HG03521 (cell line): ENCODE measurements at regions not wholly inside any gene's neighbourhood (a gene's known extent, or its start where the extent isn't known, plus 50 kb on each side); places are given as distances from the start of the nearest gene placed in this dataset.
A peak's percentile ranks its signal among the peaks of the same experiment; 100 is the strongest.

Source experiments
- ATAC-seq: cut with Tn5 transposase; IDR thresholded peaks from one replicate; pipeline ENCODE4 v1.9.1; 2021; ENCODE audit warnings: mild to moderate bottlenecking, moderate library complexity; ENCODE audit not compliant: unreplicated experiment

DNA sequence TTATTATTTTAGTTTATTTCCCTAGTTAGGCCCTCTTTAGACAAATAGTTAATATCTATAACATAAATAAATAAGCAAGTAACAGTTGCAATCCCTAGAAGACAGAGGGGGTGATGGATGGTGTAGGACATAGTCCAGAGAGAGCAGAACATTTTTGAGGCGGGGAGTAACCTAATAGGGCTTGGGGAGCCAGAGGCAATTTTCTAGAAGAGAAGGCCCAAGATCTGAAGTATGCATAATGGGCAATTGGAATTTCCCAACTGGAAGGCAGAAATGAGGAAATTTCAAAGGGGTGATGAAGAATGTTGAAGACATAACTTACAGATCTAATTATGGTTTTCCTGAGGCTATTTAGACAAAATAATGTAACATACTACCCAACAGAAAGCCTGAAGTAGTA, 525.7 kb downstream of the TUSC7 start:
- no peak for ATAC-seq

DNA sequence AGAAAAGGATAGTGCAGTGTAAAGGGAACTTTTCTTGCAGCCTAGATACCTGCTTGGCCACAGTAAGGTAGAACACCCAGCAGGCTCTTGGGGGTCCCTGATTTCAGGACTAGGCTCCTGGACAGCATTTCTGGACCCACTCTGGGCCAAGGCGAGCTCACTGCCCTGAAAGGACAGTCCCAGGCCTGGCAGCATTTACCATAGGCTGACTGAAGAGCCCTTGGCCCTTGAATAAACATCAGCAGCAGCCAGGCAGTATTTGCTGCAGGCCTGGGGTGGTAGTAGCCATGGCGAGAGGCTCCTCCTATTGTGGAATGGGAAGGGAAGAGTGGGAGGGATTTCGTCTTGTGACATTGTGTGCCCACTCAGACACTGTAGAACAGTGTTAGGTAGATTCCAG, 529.2 kb downstream of the TUSC7 start:
- no peak for ATAC-seq

DNA sequence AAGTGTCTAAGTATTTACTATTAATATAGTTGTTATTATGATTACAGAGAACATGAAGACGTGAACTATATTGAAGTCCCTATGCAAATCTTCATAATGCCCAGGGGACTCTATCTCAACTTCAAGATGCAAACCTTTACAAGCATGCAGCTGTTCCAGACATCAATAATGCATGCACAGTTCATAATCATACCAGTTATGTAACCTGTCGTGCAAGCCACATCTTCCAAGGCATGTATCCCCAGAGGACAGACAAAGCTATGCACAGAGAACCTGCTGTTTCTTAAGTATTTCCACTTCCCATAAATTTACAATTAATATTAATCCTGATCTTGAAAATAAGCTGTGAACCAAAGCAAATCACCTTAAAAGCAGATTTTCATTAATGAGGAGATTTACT, 534.1 kb downstream of the TUSC7 start:
- ATAC-seq, result no peak

DNA sequence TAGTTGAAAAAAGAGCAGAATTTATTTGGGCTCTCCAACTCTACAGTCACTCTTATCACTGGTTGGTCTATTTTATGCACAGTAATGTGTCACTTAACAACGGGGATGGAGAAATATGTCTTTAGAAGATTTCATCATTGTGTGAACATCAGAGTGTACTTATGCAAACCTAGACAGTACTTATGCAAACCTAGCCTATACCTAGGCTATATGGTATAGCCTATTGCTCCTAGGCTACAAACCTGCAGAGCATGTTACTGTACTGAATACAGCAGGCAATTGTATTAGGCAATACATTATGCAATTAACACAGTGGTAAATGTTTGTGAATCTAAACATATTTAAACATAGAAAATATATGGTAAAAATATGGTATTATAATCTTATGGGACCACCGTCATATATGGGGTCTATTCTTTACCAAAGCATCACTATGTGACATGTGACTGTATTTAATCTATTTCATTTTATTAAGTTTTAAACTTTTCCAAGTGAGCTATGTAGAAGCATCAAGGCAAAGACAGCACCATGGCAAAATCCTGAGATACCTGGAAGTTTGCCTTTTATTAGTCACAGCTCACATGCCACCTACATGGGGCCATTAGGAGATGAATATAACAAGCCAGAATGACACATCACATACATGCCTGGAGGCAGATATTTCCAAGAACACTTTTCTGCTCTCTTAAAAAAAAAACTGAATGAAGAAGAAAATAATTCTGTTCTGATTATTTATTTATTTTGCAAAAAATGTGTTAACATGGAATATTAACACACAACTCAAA, 537.4 kb downstream of the TUSC7 start:
- ATAC-seq, result no peak

DNA sequence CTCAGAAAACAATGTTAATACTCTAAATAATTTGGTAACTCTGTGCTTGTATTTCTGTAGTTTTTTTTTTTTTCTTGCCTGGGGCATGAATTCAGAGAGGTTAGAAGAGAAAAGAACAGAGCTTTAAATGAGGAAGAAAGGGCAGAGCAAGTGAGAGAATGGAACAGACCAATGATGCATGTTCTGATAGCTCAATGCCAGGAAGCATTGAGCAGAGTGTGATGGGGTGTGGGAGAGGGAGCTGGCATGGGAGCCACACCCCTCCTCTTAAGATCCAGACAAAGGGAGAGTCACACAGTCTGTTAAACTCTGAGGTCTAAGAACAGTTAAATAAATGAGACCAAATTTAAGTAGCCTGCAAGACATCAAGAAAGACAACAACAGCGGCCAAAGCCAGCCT, 538.6 kb downstream of the TUSC7 start:
- ATAC-seq, result no peak

DNA sequence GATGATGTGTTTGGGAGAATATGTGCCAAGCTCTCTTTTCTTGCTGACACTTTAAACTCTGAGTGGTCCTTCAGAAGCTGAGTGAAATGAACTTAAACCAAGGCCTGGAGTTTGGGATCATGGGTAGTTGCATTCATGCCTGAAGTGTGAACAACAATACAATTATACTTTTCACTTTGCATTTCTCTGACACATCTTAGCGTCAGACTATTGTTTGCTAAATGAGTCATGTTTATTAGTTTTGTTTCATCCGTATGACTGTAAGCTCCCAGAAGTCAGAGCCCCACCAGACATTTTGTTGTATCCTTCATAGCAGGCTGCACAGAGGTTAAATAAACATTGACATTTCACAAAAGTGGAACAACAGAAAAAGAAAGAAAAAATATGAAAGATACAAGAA, 542.6 kb downstream of the TUSC7 start:
- ATAC-seq, result no peak

DNA sequence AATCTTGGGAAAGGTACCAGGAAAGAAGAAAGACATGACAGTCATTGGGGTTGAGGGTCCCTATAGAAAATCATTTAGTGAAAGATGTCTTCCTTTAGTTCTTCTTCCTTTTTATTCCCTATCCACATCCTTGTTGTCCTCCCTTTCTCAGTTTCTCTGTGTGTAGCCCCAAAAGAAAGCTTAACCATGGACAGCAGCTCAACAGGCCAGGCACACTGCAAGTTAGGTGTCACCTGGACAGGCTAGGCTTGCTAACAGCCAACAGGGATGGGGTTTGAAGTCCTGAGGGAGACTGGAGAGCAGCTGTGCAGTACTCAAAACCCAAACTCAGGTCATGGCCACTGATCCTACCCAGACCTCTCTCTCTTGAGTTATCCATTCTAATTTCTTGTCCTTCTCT, 543.1 kb downstream of the TUSC7 start:
- ATAC-seq, result no peak

DNA sequence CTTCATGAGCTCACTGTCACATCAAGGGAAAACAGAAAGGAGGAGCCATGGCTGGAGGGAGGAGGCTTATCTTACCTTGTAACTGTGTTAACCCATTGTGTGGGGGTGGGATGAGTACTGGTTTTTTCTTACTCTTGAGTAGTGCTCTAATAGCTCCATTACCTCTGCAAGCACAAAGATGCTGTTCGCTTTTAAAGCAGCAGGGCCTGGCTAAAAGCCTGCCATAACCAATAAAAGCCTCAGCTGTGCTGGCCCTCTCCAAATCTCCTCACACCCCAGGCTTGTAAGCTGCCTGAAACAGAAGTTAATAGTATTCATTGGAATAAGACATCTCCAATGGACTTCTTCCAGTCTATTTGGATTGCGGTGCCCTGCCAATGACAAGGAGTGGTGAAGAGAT, 544.1 kb downstream of the TUSC7 start:
- no peak for ATAC-seq

DNA sequence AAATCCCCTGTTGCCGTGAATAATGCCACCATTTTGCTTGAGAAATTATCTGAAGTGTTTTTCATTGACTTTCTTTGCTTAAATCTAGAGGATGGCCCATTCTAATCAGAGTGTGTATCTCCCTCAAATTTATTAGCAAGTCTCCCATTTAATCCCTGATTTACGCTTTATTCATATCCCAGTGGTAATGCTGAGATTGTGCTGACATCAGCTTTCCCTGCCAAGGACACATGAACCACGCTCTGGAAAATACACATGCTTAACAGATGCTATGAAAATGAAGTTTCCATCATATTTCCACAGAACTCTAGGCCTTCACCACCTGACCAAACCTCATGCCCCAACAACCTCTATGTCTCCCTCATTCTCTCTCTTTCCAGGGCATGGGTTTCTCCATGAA, 545.4 kb downstream of the TUSC7 start:
- ATAC-seq, result no peak

DNA sequence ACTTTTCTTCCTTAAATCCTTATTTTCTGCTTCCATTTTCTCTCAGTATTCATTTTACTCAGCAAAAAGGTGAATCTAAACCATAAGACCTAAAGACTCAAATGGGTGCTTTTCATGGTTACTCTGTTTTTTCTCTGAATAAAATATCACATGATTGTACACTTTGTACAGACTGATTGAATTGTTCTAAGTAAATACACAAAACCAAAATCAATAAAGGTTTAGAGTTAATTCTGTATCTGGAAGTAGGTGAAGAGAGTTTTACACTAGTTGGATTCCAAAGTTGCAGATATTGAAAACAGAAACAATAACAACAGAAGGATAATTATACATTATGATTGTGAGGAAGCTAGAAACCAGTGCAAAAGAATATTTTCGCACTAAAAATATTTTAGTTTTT, 546.2 kb downstream of the TUSC7 start:
- ATAC-seq, result no peak

DNA sequence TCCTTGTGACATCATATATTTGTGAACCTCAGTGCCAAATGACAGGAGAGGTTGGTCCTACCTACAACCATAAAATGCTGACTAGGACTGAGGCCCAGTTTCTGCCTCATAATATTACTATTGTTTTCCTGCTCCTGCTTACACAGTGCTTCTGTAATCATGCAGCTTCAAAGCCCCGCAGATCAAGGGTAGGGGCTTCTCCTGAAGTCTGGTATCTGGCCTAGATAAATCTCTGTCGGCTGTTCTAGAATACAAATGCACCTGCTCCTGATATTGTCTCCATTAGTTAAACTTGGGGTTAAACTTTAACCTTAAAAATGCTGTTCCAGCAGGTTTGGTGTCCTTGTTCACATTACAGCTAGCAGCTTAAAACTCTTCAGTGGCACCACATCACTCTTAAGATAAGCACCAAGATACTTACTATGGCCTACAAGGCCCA, 552.4 kb downstream of the TUSC7 start:
- no peak for ATAC-seq

DNA sequence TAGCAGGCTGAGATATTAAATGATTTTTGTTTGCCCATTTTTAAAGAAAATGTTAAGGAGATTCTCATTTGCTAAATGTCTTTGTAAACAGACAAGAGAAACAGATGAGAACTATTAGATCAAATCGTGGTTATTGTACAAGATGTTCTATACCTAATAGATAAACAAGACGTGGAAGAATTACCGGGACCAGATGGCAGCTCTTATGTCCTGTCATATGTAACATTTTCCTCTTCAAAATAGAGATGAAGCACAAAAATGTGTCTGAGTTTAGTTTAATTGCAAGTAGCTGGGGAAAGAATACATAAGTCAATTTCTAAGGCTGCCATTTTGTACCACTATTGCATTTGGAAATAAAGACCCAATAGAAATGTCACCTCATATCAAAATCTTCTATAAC, 553.7 kb downstream of the TUSC7 start:
- ATAC-seq, result no peak

DNA sequence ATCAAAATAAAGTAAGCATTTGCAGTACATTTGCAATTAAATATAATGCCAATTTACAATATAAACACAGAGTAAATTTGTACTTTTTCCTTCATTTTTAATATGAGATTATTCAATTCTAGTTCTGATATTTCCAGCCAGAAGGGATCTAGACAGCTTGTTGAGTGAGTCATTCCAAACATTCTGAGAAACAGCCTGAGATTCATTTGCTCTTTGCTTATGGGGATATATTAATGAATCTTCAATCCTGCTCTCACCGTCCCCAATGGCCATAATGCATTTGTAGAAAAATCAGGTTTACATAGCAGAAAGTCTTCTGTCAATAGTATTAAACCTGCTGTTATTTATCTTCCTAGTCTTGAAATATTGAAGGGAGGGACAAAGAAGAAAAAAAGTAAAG, 554.2 kb downstream of the TUSC7 start:
- no peak for ATAC-seq

DNA sequence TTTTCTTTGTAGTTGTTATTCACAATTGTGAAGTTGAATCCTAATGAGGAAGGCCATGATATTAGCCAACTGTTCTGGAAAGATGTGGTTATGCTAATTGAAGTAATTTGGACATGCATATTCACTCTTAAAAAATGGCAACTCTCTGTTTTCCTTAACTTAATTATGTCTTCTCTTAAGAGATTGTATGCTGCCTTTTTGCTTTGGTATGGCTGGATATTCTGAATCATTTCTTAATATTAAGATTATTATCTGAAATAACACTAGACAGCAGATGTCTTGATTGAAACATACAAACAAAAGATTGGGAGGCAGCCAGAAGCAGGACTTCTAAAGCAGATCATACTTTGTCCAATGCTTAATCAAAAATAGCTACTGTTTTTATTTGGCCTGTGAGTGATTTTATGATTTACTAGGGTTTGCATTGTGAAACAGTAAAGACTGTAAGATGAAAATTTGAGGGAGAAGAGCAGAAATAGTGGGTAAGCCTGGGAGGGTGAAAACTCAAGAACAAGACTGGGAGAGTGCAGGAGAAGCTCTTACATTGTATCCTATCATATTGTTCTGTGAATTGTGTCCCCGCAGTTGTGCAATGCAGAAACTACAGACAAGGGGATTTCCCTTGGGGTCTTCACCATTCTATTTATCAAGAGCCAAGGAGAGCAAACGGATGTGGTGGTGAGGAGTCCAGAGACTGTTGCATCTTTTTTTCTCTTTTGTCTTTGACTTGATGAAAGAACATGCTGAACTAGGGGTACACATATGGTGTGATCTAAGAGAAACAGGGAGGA, 554.8 kb downstream of the TUSC7 start:
- ATAC-seq, result no peak

DNA sequence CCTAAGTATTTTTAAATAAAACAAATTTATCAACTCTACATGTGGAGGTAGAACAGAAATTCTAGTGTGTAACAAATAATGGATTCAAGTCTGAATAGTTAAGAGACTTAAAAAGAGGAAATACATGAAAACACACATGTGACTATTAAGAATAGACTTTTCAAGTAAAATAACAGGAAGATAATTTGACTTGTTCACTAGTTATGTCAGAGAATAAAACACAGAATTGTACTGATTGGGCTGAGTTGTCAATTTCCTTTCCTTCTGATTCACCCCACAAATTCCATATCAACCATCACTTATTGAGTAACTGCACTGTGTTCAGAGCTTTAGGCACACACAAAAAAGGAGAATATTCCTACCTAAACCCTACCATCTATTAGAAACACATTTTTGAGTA, 557.2 kb downstream of the TUSC7 start:
- ATAC-seq, result no peak

DNA sequence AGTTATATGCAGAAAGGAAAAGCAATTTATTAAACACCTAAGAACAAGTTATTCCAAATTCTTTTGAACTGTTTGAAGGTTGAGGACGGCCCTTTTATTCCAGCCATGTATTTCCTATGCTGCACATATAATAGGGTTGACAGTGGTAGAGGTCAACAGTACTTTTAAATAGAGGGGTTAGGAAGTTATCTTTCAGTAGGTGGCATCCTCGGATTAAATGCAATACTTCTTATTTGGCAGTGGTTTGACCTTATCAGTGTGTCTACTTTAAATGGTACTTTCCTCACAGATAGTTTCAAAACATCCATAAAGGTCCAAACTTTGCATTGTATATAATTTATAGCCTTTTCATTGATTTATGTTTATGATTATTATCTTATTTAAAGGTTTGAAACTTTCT, 558.7 kb downstream of the TUSC7 start:
- ATAC-seq, result no peak

DNA sequence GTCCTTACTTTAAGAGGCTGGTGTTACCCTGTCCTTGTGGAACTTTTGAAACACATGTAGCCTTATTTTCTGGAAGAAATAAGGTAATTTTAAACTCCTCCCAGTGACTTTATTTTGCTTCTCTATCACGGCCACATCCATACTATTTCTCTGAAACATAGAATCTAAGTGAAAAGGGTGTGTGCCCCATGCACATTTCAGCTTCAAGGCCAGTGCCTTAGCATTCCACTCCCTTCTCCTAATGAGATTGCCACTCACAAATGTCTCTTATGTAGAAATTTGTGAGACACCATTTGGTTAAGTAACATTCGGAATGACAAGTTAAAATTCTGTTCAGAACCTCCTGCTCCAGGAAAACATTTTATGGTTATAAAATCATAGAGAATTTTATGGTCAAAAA, 562.7 kb downstream of the TUSC7 start:
- ATAC-seq, result no peak

DNA sequence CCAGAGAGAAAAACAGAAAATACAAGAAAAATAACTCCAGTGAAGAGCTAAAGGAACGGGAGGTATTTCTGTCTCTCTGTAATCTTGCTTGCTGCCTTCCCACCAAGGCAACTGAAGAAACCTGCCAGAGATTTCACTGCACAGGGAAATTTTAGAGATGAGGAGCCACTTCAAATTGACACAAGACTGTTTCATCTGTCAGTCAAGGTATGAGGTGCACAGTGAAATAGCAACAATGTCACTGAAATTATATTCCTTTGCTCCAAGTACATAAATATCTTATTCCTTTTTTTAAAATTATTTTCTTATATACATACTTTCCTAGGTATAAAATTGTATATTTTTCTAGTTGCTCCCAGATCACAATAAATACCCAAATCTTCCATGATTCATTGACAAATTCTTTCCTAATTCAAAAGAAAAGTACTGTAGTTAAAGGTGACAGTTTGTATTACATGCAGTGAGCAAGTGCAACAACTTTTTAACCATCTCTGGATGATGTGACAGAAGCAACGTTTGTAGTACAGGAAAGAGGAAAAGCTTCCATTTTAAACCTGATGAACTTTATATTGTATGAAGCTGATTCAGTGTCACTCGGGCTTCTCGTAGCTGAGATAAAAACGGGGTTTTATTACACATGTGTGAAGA, 563.4 kb downstream of the TUSC7 start:
- no peak for ATAC-seq

DNA sequence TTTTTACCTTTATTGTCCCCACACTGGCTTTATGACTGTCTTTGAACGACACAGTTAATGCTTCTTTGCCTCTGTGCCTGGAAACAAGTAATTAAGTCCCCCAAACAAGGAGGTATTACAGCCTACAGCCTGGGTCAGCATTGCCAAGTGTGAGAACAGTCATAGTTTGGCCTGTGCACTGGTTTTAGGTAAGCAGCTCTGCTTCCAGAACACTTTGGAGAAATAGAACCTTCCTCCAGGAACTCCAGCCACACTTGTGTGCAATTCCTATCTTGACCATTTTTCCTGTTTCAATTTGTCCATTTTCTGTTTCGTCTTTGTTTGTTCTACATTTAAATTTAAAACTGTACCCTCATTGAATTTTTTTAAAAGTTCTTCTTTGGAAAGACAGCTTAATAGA, 568.2 kb downstream of the TUSC7 start:
- ATAC-seq, result no peak

DNA sequence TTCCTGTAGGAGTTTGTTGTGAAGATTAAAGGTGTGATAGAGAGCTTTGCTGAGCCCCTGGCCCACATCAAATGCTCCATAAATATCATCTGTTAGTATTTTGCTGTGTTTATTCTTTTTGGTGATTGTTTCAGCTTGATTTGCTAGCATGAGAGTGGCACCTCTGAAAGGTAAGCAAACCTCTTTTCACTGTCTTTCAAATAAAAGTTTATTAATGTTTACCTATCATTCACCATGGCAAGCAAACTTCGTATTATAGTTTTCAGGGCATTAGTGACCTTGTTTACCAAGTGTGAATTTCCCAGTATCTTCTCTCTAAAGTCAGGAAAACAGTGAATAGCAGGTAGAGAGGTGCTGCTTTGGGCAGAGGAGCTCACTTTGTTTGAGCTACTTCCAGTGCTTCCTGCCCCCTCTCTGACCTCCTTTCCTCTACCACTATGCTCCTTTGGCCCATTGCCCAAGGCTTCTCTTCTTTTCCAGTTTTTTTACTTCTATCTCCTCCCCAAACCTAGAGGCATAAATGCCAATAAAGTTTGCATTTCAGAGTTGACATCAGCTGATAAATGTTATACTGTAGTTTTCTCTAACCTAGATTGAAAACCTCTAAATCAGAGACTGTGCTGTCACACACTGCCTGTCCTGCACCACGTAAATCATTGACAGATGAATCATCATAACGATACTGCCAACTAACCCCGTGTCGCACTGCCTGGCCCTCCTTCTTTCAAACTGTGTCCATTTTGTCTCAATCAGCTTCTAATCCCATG, 569.0 kb downstream of the TUSC7 start:
- ATAC-seq, result peak; percentile 99

DNA sequence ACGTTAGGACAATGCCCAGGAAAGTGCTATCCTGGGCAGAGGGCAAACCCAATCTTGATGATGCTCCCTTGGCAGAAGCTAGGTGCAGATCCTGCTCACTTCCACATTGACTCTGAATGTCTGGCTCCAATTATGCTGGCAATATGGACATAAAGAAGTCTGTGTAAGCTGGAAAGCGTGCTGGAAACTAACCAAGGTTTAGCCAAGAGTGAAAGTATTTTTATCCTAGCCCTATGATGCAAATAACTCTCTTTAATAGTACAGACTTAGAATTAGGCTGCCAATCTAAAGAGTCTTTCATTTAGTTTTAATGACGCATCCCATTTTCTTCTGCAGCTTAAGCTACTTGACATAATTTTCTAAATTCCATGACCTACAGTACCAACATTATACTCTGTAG, 571.8 kb downstream of the TUSC7 start:
- no peak for ATAC-seq
